D721Med (cell line): ENCODE measurements at regions not wholly inside any gene's neighbourhood (a gene's known extent, or its start where the extent isn't known, plus 50 kb on each side); places are given as distances from the start of the nearest gene placed in this dataset.

Source experiments
- DNase-seq: peaks from one replicate; pipeline ENCODE4 v3.0.0; 2011; ENCODE audit warnings: low spot score; ENCODE audit not compliant: insufficient read length
- FAIRE-seq: peaks from 2 replicates; lab custom pipeline; 2011; peaks lifted over from hg19 to GRCh38; lab: Jason Lieb, UNC
- CTCF ChIP-seq: IDR thresholded peaks from 2 replicates; pipeline ENCODE4 v1.5.1; 2012; ENCODE audit warnings: mild to moderate bottlenecking, control low read depth; ENCODE audit not compliant: insufficient read depth; ENCODE audit errors: missing control alignments

- no peak for TF ChIP-seq CTCF
- FAIRE-seq (no peak), DNase-seq (no peak)
Observed at GRCh38 chr15:98230975-98231374, 270.5 kb downstream of the ARRDC4 start.

- FAIRE-seq = no peak
- TF ChIP-seq CTCF = no peak
- DNase-seq = no peak
Observed at GRCh38 chr15:98231696-98232440, 271.4 kb downstream of the ARRDC4 start.

DNA sequence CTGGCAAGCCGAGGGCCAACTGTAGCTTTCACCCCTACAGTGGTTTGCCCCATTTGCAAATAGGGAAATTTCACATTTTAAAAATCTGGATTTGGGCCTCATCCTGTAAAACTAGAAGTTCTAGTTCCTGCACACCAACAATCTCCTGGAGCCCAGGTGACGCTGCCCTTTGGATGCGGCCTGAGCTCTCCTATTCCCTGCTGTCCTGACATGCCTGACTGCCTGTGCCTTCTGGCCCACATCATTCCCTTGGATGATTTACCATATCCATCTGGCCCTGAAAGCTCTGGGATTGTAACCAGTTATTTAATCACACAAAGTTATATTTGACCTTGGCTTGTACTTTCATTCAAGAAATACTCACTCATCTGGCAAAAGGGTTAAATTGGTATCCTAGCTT, 272.3 kb downstream of the ARRDC4 start:
- no peak for DNase-seq
- FAIRE-seq = no peak
- TF ChIP-seq CTCF = no peak

GRCh38 chr15:98233873-98234272, 273.4 kb downstream of the ARRDC4 start:
- no peak for DNase-seq
- TF ChIP-seq CTCF = no peak
- FAIRE-seq = no peak

DNA sequence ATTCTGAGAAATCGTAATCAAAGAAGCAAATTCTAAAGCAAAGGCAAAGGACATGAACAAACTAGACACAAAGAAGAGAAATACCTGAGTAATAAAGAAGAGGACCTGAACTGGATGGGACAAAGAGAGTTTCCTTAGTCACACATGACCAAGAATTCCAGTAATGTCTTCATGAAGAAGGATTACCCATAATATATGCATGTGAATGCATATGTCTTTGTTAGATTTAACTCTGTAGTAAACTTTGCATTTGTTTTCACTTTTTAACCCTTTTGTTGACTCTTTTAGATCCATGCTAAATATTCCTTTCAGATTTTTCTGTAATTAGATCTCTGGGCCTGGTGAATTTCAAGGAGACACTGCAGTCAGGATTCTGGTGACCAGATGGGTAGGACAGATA, 279.8 kb downstream of the ARRDC4 start:
- TF ChIP-seq CTCF = no peak

GRCh38 chr15:98241032-98241554, 280.6 kb downstream of the ARRDC4 start:
- FAIRE-seq = no peak
- DNase-seq = no peak
- TF ChIP-seq CTCF = no peak

More for the DNA sequence above, 279.8 kb downstream of the ARRDC4 start:
- DNase-seq (no peak), FAIRE-seq (no peak)

GRCh38 chr15:98257290-98257689, 296.8 kb downstream of the ARRDC4 start:
- TF ChIP-seq CTCF = no peak
- FAIRE-seq = no peak
- DNase-seq = no peak
